HG03520 (cell line): ENCODE measurements at regions not wholly inside any gene's neighbourhood (a gene's known extent, or its start where the extent isn't known, plus 50 kb on each side); places are given as distances from the start of the nearest gene placed in this dataset.
"Not testable (repeated sequence)": the region's sequence is repeated elsewhere in the genome, so short reads cannot be mapped to it uniquely, and the experiment has no call there.

ENCODE experiments used
- ATAC-seq: cut with Tn5 transposase; IDR thresholded peaks from one replicate; pipeline ENCODE4 v1.9.1; 2021; ENCODE audit warnings: mild to moderate bottlenecking, moderate library complexity; ENCODE audit not compliant: unreplicated experiment

GRCh38 chr10:29798921-29799690, 164.3 kb upstream of the SVIL start:
- ATAC-seq: no peak

DNA sequence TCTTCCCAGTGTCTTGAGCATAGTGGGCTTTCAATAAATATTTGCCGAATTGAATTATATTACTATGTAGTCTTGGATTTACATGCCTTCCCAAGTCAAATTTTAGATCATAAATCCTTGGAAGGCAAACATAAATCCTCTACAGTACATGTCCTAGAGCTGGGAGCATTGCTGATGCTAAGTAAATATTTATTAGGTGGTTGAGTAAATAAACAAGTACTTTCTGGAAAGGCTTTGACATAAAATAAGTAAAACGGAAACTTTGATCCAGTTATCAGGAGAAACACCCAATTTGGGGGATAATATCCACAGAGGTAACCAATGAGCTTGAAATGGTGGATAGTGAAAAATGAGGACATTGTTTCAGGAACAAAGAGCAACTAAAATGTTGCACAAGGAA, 162.8 kb upstream of the SVIL start:
- ATAC-seq: no peak

DNA sequence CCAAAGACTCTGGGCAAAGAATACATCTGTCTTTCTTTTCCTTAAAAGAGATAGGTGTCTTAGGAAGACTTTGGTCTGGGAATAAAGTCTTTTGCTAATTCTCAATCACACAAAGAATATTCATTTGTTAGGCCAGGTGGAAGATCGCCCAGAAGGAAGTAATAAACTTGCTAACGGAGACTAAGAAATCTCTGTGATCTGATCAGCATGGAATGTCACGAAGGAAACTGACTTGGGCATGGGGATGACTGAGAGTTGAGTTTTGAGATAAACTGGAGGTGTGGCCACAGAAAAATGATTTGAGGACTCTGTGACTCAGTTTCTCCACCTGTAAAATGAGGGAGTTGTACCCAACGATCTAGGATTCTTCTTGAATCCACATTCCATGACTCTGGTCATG, 161.1 kb upstream of the SVIL start:
- no peak for ATAC-seq

DNA sequence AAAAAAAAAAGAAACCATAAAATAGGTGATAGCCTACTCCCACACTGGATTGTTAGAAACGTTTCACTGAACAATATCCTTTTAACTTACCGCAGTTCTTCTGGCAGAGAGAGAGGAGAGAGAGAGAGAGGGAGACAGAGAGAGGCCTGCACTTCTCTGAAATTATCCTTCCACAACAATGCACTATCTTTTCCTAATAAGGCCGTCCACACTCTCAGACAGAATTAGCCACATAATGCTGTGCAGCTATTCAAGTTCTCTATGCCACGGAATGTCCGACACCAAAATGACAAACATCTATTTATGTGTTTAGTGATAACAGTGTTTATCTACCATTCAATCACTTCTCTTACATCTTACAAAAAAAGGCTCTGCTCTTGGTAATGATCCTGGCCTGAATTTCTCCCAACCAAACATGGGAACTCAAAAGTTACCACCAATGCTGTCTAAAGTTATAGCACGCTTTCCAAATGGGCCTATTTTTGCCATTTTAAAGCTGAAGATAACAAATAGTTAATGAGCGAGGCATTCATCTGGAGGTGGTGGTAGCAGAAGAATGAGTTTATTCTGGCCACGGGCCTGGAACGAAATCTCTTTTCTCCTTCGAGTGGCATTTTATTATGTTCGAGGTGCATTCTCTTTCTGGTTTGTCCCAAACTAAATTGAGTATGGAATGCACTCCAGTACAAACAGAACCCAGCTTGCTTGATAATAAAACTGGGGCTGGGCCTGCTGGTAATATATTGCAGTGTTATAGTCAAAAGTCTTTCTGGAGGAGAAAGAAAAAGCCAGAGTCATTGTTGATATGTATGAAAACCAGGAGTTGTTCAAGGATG, 160.2 kb upstream of the SVIL start:
- no peak for ATAC-seq

- ATAC-seq: no peak
Measured at GRCh38 chr10:29791773-29792172, 157.0 kb upstream of the SVIL start.

DNA sequence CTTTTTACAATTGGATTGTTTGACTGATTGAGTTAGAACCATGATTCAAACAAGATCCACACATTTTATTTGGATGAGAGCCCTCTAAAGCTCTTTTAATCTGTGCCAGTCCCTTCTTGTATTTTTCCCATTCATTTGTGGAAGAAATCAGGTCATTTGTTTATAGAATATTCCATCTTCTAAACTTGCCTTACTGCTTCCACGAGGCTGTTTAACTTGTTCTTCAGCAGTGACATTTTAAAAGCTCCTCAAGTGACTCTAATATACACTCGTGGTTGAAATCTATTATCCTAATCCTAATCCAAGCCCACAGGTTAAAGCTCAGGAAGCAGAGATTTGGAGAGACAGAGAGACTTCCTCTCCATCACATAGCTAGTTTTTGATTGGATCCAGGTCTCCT, 155.4 kb upstream of the SVIL start:
- no peak for ATAC-seq

GRCh38 chr10:29788113-29788512, 153.3 kb upstream of the SVIL start:
- ATAC-seq: no peak

DNA sequence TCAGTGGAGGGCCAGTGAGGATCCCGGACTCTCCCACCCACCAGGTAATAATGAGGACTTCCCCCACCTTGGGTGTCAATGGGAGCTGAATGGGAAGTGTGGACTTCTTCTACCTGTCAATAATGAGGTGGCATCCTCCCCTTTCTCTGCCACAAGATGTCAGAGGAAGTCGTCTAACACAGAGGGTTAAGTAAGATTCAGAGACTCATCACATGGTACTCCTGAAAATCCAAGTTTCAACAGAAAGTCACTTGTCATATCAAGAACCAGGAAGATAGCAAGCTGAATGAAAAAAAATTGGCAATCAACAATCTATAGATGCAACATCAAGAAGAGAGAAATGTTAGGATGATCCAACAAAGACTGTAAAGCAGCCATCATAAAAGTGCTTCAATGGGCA, 150.9 kb upstream of the SVIL start:
- ATAC-seq: no peak

- ATAC-seq: no peak
Measured at GRCh38 chr10:29784175-29784773, 149.5 kb upstream of the SVIL start.

DNA sequence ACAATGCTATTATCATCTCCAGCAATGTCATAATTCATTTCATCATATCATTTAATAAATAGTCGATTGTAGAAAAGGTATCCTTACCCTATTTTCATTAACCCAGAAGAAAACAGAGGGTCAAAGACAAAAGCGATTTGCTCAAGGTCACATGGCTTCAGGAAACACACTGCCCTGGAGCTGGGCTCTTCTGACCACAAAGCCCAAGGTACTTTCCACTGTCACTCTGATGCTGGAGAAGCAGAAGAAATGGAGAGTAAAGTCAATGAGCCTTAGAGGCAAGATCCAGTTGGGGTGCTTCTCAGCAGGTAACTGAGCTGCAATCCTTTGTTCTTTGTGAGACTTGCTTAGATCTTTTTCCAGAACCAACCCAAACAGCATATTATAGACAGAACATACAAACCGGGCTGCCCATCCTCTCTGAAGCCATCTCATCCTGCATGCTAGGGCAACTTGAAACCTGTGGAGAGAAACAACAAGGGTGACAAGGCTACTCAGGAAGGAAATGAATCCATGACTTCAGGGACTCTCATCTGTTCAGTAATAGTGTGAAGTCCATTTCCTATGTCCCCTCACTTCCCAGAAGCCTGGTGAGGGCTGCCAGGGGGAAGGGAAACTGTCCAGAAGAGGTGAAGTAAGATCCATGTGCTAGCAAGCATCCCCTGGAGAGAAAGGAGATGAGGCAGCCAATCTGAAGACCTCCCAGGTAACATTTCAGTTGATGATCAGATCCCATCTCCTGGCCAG, 148.6 kb upstream of the SVIL start:
- no peak for ATAC-seq

DNA sequence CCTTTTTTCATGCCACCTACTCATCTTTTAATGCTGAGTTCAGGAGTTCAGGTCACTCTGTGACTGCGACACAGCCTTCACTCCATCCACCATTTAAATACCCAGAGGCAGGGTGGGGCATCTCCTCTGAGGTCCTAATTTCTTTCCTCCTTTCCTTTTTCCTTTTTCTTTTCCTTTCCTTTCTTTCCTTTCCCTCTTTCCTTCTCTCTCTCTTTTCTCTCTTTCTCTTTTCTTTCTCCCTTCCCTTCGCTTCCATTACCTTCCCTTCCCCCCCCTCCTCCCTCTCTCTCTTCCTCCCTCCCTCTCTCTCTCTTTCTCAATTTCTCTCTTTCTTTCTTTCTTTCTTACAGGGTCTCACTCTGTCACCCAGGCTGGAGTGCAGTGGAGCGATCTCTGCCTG, 145.9 kb upstream of the SVIL start:
- ATAC-seq: no peak

DNA sequence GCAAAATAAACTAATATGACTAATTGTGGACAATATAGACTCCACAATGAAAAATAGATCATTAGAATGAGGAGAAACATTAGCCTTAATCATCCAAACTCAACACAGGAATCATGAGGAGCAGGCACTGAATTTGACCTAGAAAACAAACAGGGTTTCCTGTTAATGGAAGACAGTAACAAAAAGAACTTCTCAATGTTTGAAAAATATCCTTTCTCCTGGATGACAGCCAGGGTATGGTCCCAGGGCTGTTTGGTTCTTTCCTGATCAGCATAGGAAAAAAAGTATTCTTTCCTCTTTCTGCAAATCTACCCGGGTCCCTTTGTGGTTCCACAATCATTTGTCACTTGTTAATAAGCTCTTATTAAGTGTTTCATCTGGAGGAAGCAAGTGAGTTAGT, 145.3 kb upstream of the SVIL start:
- no peak for ATAC-seq

GRCh38 chr10:29776246-29776645, 141.5 kb upstream of the SVIL start:
- no peak for ATAC-seq

GRCh38 chr10:29774475-29774874, 139.7 kb upstream of the SVIL start:
- ATAC-seq: no peak

DNA sequence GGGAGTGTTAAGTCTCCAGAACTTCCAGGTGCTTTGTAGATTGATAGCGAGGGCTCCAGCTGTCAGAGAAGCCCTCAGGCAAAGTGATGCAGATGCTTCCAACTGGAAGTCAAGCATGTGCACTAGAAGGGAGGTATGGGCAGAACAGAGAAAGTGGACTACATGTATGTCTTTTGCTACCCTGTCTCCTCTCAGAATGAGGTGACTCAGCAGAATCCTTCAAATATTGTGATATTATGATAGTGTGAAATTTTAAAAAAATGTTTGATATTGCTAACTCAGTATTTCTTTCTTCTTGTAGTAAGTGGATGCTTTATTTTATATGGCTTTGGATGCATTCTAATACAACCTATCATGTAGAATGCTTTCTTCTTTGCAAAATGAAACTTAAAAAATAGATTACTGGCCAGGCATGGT, 138.9 kb upstream of the SVIL start:
- no peak for ATAC-seq

- ATAC-seq: no peak
Measured at GRCh38 chr10:29772403-29772802, 137.6 kb upstream of the SVIL start.

GRCh38 chr10:29771376-29771775, 136.6 kb upstream of the SVIL start:
- no peak for ATAC-seq

GRCh38 chr10:29769277-29769676, 134.5 kb upstream of the SVIL start:
- ATAC-seq: not testable (repeated sequence)

GRCh38 chr10:29767968-29768367, 133.2 kb upstream of the SVIL start:
- ATAC-seq: no peak

- ATAC-seq: no peak
Measured at GRCh38 chr10:29766753-29767152, 132.0 kb upstream of the SVIL start.

DNA sequence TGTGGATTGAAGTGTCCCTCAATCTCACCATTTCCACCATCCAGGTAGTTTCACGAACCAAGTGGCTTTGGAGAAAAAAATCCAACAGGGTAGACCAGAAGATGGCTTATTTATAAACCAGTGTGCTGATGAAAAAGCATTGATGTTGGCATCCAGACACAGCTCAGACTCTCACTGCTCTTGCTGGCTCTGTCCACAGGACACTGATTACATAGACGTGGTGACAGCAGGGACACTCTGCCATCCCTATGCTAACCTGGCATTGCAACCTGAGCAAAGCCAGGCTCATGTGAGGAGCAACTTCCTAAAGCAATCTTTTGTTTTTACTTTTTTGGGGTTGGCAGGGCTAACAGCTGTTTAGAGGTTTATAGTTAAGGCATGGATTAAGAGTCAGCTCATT, 130.6 kb upstream of the SVIL start:
- ATAC-seq: no peak
